ENCODE measurements at regions not wholly inside any gene's neighbourhood (a gene's known extent, or its start where the extent isn't known, plus 50 kb on each side); places are given as distances from the start of the nearest gene placed in this dataset.

GRCh38 chr4:79014230-79014629 lies 75.0 kb upstream of the PAQR3 start:
- no peak for TF ChIP-seq RAD21 (IDR thresholded peaks at IDR 0.05; ENCODE audit: low read depth)
- no peak for TF ChIP-seq REST (IDR thresholded peaks at IDR 0.05; ENCODE audit: low read depth)
- TF ChIP-seq EP300 (IDR thresholded peaks at IDR 0.05; ENCODE audit: borderline replicate concordance) = no peak
- TF ChIP-seq CREB1 (IDR thresholded peaks at IDR 0.05; ENCODE audit: low read depth) = no peak
- no peak for TF ChIP-seq TCF12 (IDR thresholded peaks at IDR 0.05; ENCODE audit: low read depth)
- no peak for TF ChIP-seq CEBPB (IDR thresholded peaks at IDR 0.05)
- TF ChIP-seq FOXM1 (IDR thresholded peaks at IDR 0.05; ENCODE audit: borderline replicate concordance, low read depth) = no peak
- no peak for TF ChIP-seq ZBTB7A (IDR thresholded peaks at IDR 0.05; ENCODE audit: low read depth)
- TF ChIP-seq MAX (IDR thresholded peaks at IDR 0.05) = no peak
- no peak for TF ChIP-seq TAF1 (IDR thresholded peaks at IDR 0.05; ENCODE audit: low read depth)
- no peak for TF ChIP-seq YY1 (IDR thresholded peaks at IDR 0.05; ENCODE audit: low read depth)

All from Ishikawa (cell line).